Activated naive CD4-positive, alpha-beta T cell treated with anti-CD3 and anti-CD28 coated beads, Interleukin-2, amount 50 U/mL, for 24 hours (primary cell): ENCODE measurements at regions not wholly inside any gene's neighbourhood (a gene's known extent, or its start where the extent isn't known, plus 50 kb on each side); places are given as distances from the start of the nearest gene placed in this dataset.

Source experiments
- H3K27ac Mint-ChIP-seq: one replicate; pipeline ENCODE4 v1.8.0; 2021; ENCODE audit warnings: mild to moderate bottlenecking, mixed read lengths
- H3K27me3 Mint-ChIP-seq: one replicate; pipeline ENCODE4 v1.8.0; 2021; ENCODE audit warnings: mixed read lengths
- H3K36me3 Mint-ChIP-seq: one replicate; pipeline ENCODE4 v1.8.0; 2021; ENCODE audit warnings: mixed read lengths
- H3K4me1 Mint-ChIP-seq: one replicate; pipeline ENCODE4 v1.8.0; 2021; ENCODE audit warnings: mixed read lengths
- H3K4me3 Mint-ChIP-seq: one replicate; pipeline ENCODE4 v1.8.0; 2021; ENCODE audit warnings: mild to moderate bottlenecking, mixed read lengths
- H3K9me3 Mint-ChIP-seq: one replicate; pipeline ENCODE4 v1.8.0; 2021; ENCODE audit warnings: mixed read lengths

- H3K4me3 Mint-ChIP-seq, result no peak overlapping the region
- peak overlapping the region; percentile 52 for H3K27ac Mint-ChIP-seq
- H3K9me3 Mint-ChIP-seq, result no peaks in the 10 kb centered on the region
- H3K36me3 Mint-ChIP-seq, result no peaks in the 10 kb centered on the region
- no peaks in the 10 kb centered on the region for H3K4me1 Mint-ChIP-seq
- H3K27me3 Mint-ChIP-seq, result no peaks in the 10 kb centered on the region
Measured at GRCh38 chr15:69539345-69539744, 86.7 kb downstream of the RPLP1 start.

GRCh38 chr15:69540622-69541021, 88.0 kb downstream of the RPLP1 start:
- Mint-ChIP-seq H3K9me3 (no peaks in the 10 kb centered on the region), H3K4me3 (no peak overlapping the region), H3K4me1 (no peaks in the 10 kb centered on the region), H3K36me3 (no peaks in the 10 kb centered on the region), H3K27ac (no peak overlapping the region), H3K27me3 (no peaks in the 10 kb centered on the region)

- Mint-ChIP-seq H3K4me1 (no peaks in the 10 kb centered on the region), H3K27me3 (no peaks in the 10 kb centered on the region), H3K27ac (no peak overlapping the region), H3K4me3 (no peak overlapping the region), H3K9me3 (no peaks in the 10 kb centered on the region), H3K36me3 (no peaks in the 10 kb centered on the region)
Measured at GRCh38 chr15:69542028-69542427, 89.4 kb downstream of the RPLP1 start.

GRCh38 chr15:69543681-69544364, 91.2 kb downstream of the RPLP1 start:
- Mint-ChIP-seq H3K27me3 (no peaks in the 10 kb centered on the region), H3K4me3 (no peak overlapping the region), H3K36me3 (no peaks in the 10 kb centered on the region), H3K27ac (no peak overlapping the region), H3K4me1 (no peaks in the 10 kb centered on the region), H3K9me3 (no peaks in the 10 kb centered on the region)

GRCh38 chr15:69544365-69545113, 91.9 kb downstream of the RPLP1 start:
- no peaks in the 10 kb centered on the region for H3K27me3 Mint-ChIP-seq
- H3K4me1 Mint-ChIP-seq, result no peaks in the 10 kb centered on the region
- H3K4me3 Mint-ChIP-seq, result no peak overlapping the region
- no peaks in the 10 kb centered on the region for H3K9me3 Mint-ChIP-seq
- H3K27ac Mint-ChIP-seq, result no peak overlapping the region
- H3K36me3 Mint-ChIP-seq, result no peaks in the 10 kb centered on the region

GRCh38 chr15:69546182-69546581, 93.6 kb downstream of the RPLP1 start:
- Mint-ChIP-seq H3K9me3 (peaks cover 2% of the 10 kb centered on the region), H3K36me3 (peaks cover 3% of the 10 kb centered on the region), H3K27me3 (no peaks in the 10 kb centered on the region), H3K27ac (no peak overlapping the region), H3K4me1 (no peaks in the 10 kb centered on the region), H3K4me3 (no peak overlapping the region)

GRCh38 chr15:69548395-69549180, 96.0 kb downstream of the RPLP1 start:
- H3K9me3 Mint-ChIP-seq, result peaks cover 11% of the 10 kb centered on the region
- no peaks in the 10 kb centered on the region for H3K27me3 Mint-ChIP-seq
- H3K36me3 Mint-ChIP-seq, result peaks cover 5% of the 10 kb centered on the region
- no peak overlapping the region for H3K27ac Mint-ChIP-seq
- no peak overlapping the region for H3K4me3 Mint-ChIP-seq
- no peaks in the 10 kb centered on the region for H3K4me1 Mint-ChIP-seq

- no peak overlapping the region for H3K4me3 Mint-ChIP-seq
- peaks cover 11% of the 10 kb centered on the region for H3K9me3 Mint-ChIP-seq
Measured at GRCh38 chr15:69551391-69552056, 98.9 kb downstream of the RPLP1 start.

GRCh38 chr15:69552057-69552815, 99.6 kb downstream of the RPLP1 start:
- no peak overlapping the region for H3K27ac Mint-ChIP-seq
- no peak overlapping the region for H3K4me3 Mint-ChIP-seq
- H3K9me3 Mint-ChIP-seq, result peaks cover 11% of the 10 kb centered on the region
- H3K27me3 Mint-ChIP-seq, result no peaks in the 10 kb centered on the region
- peaks cover 5% of the 10 kb centered on the region for H3K36me3 Mint-ChIP-seq
- no peaks in the 10 kb centered on the region for H3K4me1 Mint-ChIP-seq

More at GRCh38 chr15:69551391-69552056, 98.9 kb downstream of the RPLP1 start:
- H3K27ac Mint-ChIP-seq, result no peak overlapping the region
- peaks cover 5% of the 10 kb centered on the region for H3K36me3 Mint-ChIP-seq
- no peaks in the 10 kb centered on the region for H3K4me1 Mint-ChIP-seq
- H3K27me3 Mint-ChIP-seq, result no peaks in the 10 kb centered on the region

GRCh38 chr15:69553686-69554085, 101.1 kb downstream of the RPLP1 start:
- Mint-ChIP-seq H3K4me1 (no peaks in the 10 kb centered on the region), H3K27me3 (no peaks in the 10 kb centered on the region), H3K4me3 (no peak overlapping the region), H3K36me3 (peaks cover 5% of the 10 kb centered on the region), H3K9me3 (peaks cover 11% of the 10 kb centered on the region), H3K27ac (no peak overlapping the region)

- H3K27ac Mint-ChIP-seq, result no peak overlapping the region
- no peak overlapping the region for H3K4me3 Mint-ChIP-seq
- H3K4me1 Mint-ChIP-seq, result no peaks in the 10 kb centered on the region
- peaks cover 5% of the 10 kb centered on the region for H3K36me3 Mint-ChIP-seq
- no peaks in the 10 kb centered on the region for H3K27me3 Mint-ChIP-seq
- peaks cover 11% of the 10 kb centered on the region for H3K9me3 Mint-ChIP-seq
Measured at GRCh38 chr15:69554279-69554961, 101.8 kb downstream of the RPLP1 start.

- H3K27ac Mint-ChIP-seq, result no peak overlapping the region
- peaks cover 11% of the 10 kb centered on the region for H3K9me3 Mint-ChIP-seq
- peaks cover 5% of the 10 kb centered on the region for H3K36me3 Mint-ChIP-seq
- H3K27me3 Mint-ChIP-seq, result no peaks in the 10 kb centered on the region
- no peak overlapping the region for H3K4me3 Mint-ChIP-seq
- H3K4me1 Mint-ChIP-seq, result no peaks in the 10 kb centered on the region
Measured at GRCh38 chr15:69555080-69555479, 102.5 kb downstream of the RPLP1 start.

GRCh38 chr15:69556344-69556743, 103.7 kb downstream of the RPLP1 start:
- no peak overlapping the region for H3K4me3 Mint-ChIP-seq
- H3K27ac Mint-ChIP-seq, result no peak overlapping the region
- H3K27me3 Mint-ChIP-seq, result no peaks in the 10 kb centered on the region
- peaks cover under 1% of the 10 kb centered on the region for H3K36me3 Mint-ChIP-seq
- H3K4me1 Mint-ChIP-seq, result no peaks in the 10 kb centered on the region
- peaks cover 7% of the 10 kb centered on the region for H3K9me3 Mint-ChIP-seq

GRCh38 chr15:69557020-69557706, 104.5 kb downstream of the RPLP1 start:
- H3K4me1 Mint-ChIP-seq, result no peaks in the 10 kb centered on the region
- no peak overlapping the region for H3K27ac Mint-ChIP-seq
- no peaks in the 10 kb centered on the region for H3K36me3 Mint-ChIP-seq
- no peaks in the 10 kb centered on the region for H3K27me3 Mint-ChIP-seq
- H3K4me3 Mint-ChIP-seq, result no peak overlapping the region
- no peaks in the 10 kb centered on the region for H3K9me3 Mint-ChIP-seq
